ENCODE measurements at regions not wholly inside any gene's neighbourhood (a gene's known extent, or its start where the extent isn't known, plus 50 kb on each side); places are given as distances from the start of the nearest gene placed in this dataset.
A peak's percentile ranks its signal among the peaks of the same experiment; 100 is the strongest.

DNA sequence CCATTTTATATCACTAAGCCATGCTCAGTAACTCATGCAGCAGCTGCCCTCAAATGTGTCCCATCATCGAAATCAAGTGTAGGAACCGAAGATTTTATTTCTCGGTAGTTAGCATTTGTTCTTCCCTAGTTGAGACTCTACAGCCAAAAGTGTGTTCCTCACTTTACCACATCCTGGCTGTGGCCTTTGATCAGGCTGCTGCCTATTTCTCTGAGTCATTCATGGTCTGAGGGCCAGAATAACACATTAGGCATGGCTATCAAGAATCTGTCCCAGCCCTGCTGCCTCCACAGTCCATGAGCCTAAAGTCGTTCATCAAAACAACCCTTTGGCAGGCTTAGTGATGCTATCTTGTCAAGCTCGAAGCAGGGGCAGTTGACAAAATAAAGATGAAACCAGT, 300.1 kb downstream of the TDRD15 start:
- no peak overlapping the region for H3K4me3 ChIP-seq (ENCODE audit: low read length)
- TF ChIP-seq, protein P1, sequence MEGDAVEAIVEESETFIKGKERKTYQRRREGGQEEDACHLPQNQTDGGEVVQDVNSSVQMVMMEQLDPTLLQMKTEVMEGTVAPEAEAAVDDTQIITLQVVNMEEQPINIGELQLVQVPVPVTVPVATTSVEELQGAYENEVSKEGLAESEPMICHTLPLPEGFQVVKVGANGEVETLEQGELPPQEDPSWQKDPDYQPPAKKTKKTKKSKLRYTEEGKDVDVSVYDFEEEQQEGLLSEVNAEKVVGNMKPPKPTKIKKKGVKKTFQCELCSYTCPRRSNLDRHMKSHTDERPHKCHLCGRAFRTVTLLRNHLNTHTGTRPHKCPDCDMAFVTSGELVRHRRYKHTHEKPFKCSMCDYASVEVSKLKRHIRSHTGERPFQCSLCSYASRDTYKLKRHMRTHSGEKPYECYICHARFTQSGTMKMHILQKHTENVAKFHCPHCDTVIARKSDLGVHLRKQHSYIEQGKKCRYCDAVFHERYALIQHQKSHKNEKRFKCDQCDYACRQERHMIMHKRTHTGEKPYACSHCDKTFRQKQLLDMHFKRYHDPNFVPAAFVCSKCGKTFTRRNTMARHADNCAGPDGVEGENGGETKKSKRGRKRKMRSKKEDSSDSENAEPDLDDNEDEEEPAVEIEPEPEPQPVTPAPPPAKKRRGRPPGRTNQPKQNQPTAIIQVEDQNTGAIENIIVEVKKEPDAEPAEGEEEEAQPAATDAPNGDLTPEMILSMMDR (conservative IDR thresholded peaks at IDR 0.05; ENCODE audit: low read length): no peak
- DNase-seq (ENCODE audit: low read depth): no peak

DNA sequence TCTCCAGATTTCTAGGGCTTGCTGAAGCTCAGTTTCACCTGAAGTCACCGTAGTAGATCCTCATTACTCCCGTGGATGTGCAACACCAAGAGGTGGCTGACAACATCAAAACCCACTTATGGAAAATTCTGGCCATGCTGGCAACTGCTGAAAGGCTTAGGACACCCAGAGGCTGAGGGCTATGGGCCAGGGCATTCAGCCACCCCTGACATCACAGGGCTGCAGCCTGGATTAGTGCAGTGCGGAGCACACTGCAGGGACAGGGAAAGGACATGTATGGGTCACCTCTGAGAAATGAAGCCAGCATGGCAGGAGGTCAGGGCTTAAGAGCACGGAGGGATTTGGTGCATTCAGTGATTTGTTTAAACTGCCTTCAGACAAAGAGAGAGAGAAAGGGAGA, 300.6 kb downstream of the TDRD15 start:
- no peak for DNase-seq (ENCODE audit: low read depth)
- no peak overlapping the region for H3K4me3 ChIP-seq (ENCODE audit: low read length)
- TF ChIP-seq, protein P1 (conservative IDR thresholded peaks at IDR 0.05; ENCODE audit: low read length): no peak

DNA sequence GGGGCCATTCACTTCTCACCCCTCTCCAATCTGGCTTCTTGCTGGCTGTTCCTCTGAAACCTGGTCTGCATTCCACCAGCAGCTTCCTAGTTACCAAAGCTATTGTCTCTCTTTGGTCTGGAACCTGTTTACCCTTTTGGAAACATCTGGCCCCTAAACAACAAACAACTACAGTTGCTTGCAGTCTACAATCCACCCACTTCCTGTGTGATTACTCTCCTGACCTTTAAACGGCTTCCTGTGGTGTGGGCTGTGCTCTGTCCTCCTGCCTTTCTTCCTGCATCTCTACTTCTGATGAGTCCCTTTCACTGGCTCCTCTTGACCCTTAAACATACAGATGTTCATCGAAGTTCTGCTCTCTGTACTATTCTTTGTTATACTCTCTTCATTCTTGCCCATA, 303.8 kb downstream of the TDRD15 start:
- DNase-seq (ENCODE audit: low read depth): no peak
- TF ChIP-seq, protein P1 (conservative IDR thresholded peaks at IDR 0.05; ENCODE audit: low read length): no peak
- H3K4me3 ChIP-seq (ENCODE audit: low read length): no peak overlapping the region

DNA sequence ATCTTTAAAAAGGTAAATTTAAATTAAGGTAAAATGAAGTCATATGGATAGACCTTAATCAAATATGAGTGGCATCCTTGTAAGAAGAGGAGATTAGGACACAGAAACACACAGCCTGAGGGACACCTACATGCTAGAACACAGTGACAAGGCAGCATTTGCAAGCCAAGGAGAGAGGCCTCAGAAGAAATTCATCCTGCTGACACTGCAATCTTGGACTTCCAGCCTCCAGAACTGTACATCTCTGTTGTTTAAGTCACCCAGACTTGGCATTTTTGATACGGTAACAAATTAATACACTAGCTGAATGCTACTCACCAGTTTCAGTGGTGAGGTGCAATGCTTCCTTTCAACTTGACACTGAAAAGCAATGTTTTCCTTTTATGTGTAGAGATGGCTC, 305.0 kb downstream of the TDRD15 start:
- TF ChIP-seq, protein P1 (conservative IDR thresholded peaks at IDR 0.05; ENCODE audit: low read length): no peak
- no peak for DNase-seq (ENCODE audit: low read depth)
- H3K4me3 ChIP-seq (ENCODE audit: low read length): no peak overlapping the region

DNA sequence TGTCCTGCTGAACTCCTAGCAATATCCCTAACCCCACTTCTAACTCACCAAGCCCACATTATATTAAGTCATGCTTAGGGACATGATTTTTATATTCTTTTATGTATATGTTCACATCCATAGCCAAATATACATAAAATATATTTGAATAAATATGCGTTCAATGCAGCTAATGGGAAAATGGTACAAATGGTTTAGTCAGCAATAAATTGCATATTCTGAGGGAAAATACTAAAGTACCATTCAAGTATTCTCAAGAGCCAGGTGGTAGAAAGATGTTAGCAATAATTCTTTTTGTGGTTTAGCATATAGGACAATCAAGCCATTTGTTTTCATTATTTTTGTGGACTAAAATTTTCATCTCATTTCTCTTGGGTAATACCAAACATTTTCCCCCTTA, 306.0 kb downstream of the TDRD15 start:
- no peak for DNase-seq (ENCODE audit: low read depth)
- no peak overlapping the region for H3K4me3 ChIP-seq (ENCODE audit: low read length)
- TF ChIP-seq, protein P1 (conservative IDR thresholded peaks at IDR 0.05; ENCODE audit: low read length): no peak

DNA sequence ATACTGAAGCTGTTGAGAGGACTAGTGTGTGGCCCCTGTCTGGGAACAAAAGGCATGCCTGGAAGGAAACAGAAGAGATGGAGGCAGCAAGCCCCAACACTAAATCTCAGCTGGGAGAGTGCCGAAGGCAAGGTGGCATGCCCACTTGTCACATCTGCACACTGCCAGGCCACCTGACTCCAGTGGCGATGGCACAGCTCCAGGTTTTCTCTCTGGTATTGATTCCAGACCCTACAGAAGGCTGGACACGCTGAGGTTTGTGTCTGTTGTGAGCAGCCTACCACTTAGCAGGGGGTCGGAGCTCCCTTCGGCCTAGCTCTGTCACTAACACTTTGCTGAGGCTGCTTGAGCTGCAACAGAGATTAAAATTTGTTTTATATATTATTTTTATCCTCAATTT, 307.3 kb downstream of the TDRD15 start:
- DNase-seq (ENCODE audit: low read depth): no peak
- H3K4me3 ChIP-seq (ENCODE audit: low read length): no peak overlapping the region
- TF ChIP-seq, protein P1 (conservative IDR thresholded peaks at IDR 0.05; ENCODE audit: low read length): no peak

DNA sequence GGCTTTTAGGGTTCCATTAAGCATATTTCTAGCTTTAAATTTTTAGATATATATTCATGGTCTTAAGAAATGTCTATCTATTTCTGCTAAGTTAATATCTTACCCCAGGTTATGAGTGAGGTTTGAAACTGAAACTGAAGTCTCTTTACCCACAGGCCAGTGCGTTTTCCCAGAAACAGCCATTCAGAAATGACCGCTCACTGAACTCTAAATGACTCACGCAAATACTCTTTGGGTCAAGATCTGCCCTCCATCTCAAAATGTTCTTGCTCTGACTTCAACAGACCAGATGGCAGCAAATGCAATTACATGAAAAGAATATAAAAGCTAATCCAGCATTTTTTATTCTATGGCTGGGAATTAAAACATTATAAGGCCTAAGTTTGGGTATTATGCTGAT, 315.2 kb downstream of the TDRD15 start:
- no peak overlapping the region for H3K4me3 ChIP-seq (ENCODE audit: low read length)
- peak; percentile 2 for DNase-seq (ENCODE audit: low read depth)
- TF ChIP-seq, protein P1 (conservative IDR thresholded peaks at IDR 0.05; ENCODE audit: low read length): no peak

Measured in AG10803 (cell line).